ENCODE measurements at regions not wholly inside any gene's neighbourhood (a gene's known extent, or its start where the extent isn't known, plus 50 kb on each side); places are given as distances from the start of the nearest gene placed in this dataset.

DNA sequence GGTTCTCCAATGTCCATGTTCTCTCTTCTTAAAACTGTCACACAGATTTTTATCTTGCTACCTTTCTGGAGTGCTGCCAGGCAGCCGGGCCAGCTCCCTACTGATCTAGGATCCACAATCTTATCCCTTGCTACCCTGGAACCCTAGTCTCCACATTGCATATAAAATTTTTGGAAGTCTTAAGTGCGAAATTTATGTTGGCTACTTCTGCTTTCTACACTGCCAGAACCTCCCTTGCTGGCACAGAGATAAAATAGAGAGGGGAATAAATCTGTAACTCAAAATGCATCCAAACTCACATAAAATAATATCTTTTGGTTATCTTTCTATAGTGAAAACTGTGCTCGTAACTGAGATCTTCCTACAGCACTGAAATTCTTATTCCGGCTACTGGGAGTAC lies 182.6 kb downstream of the ZPLD1 start:
- ChIA-PET CTCF (no interaction called here), POLR2A (no interaction called here)
- Mint-ChIP-seq H3K27me3 (no peaks in the 10 kb centered on the region), H3K36me3 (ENCODE audit: low read depth) (no peaks in the 10 kb centered on the region), H3K4me1 (no peaks in the 10 kb centered on the region), H3K4me3 (no peak overlapping the region), H3K9me3 (no peaks in the 10 kb centered on the region), H3K27ac (no peak overlapping the region)
- DNase-seq: no peak

DNA sequence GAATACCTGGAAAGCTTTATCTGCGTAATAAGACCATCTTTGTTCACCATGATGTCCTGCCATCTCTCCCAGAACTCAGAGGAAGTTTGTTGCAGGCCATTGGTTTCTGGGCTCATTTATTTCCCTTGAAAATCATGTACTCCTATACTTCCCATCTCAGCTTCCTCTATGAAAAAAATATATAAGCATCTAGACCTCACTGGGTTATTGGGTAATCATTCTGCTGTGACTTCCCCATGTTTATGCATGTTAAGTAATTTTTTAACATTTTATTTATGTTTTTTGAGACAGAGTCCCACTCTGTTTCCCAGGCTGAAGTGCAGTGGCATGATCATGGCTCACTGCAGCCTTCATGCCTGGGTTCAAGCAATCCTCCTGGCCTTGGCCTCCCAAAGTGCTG lies 184.5 kb downstream of the ZPLD1 start:
- no peaks in the 10 kb centered on the region for H3K27me3 Mint-ChIP-seq
- no peak for DNase-seq
- ChIA-PET POLR2A (no interaction called here), CTCF (no interaction called here)
- no peaks in the 10 kb centered on the region for H3K36me3 Mint-ChIP-seq (ENCODE audit: low read depth)
- no peak overlapping the region for H3K27ac Mint-ChIP-seq
- no peaks in the 10 kb centered on the region for H3K4me1 Mint-ChIP-seq
- H3K9me3 Mint-ChIP-seq: no peaks in the 10 kb centered on the region
- H3K4me3 Mint-ChIP-seq: no peak overlapping the region

DNA sequence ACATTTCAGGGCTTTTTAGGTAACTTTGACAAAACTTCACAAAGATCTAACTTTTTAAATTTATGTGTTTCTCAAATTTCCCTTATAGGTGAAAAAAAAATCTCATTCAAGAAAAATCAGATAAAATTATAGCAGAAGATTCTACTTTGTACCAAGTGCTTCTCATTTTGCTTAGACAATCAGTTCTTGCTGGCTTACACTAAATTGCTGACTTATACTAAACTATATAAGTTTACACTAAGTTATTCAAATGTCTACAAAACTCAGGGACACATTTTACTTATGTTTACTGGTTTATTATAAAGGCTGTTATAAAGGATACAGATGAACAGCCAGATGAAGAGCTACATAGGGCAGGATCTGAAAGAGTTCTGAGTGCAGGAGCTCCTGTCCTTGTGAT lies 195.1 kb downstream of the ZPLD1 start:
- Mint-ChIP-seq H3K27ac (no peak overlapping the region), H3K27me3 (no peaks in the 10 kb centered on the region), H3K4me3 (no peak overlapping the region), H3K36me3 (ENCODE audit: low read depth) (no peaks in the 10 kb centered on the region), H3K4me1 (no peaks in the 10 kb centered on the region), H3K9me3 (no peaks in the 10 kb centered on the region)
- no peak for DNase-seq
- POLR2A ChIA-PET: no interaction called here
- CTCF ChIA-PET: no interaction called here

DNA sequence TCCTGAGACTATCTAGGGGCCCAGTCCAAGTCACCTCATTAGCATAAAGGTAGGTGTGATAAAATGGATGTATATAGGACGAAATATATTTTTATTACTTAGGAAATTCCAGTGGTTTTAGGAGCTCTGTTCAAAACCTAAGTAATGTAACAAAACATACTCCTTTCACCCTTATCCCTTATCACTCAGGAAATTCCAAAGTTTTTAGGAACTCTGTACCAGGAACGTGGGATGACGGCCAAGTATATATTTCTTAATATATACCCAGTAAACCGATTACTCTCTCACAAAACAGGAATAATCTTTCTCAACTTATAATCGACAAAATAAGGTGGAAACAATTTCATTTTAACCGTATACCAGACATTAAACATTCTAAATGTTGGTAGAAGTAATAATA lies 195.7 kb downstream of the ZPLD1 start:
- Mint-ChIP-seq H3K36me3 (ENCODE audit: low read depth) (no peaks in the 10 kb centered on the region), H3K4me1 (no peaks in the 10 kb centered on the region), H3K4me3 (no peak overlapping the region), H3K9me3 (no peaks in the 10 kb centered on the region), H3K27ac (no peak overlapping the region), H3K27me3 (no peaks in the 10 kb centered on the region)
- ChIA-PET CTCF (no interaction called here), POLR2A (no interaction called here)
- DNase-seq: no peak

DNA sequence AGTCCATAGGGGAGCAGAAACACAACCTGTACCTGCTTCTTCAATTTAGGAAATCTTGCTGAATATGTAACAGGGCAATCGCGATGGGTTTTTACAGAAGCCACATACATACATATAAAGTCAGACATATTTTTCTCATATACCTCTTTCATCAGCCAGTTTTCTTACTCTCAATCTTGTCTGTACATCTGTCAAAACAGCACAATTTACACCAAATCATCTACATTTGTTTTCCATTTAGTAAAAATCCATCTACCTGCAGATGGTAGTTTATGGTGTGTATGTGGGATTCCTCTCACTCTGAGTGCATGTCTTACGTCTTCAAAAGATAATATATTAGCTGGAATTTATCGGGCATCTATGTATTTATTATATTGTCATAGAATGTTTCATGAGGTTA lies 208.7 kb downstream of the ZPLD1 start:
- H3K27ac Mint-ChIP-seq: no peak overlapping the region
- H3K9me3 Mint-ChIP-seq: no peaks in the 10 kb centered on the region
- H3K4me3 Mint-ChIP-seq: no peak overlapping the region
- no peak for DNase-seq
- no peaks in the 10 kb centered on the region for H3K4me1 Mint-ChIP-seq
- ChIA-PET POLR2A (no interaction called here), CTCF (no interaction called here)
- no peaks in the 10 kb centered on the region for H3K36me3 Mint-ChIP-seq (ENCODE audit: low read depth)
- H3K27me3 Mint-ChIP-seq: no peaks in the 10 kb centered on the region

DNA sequence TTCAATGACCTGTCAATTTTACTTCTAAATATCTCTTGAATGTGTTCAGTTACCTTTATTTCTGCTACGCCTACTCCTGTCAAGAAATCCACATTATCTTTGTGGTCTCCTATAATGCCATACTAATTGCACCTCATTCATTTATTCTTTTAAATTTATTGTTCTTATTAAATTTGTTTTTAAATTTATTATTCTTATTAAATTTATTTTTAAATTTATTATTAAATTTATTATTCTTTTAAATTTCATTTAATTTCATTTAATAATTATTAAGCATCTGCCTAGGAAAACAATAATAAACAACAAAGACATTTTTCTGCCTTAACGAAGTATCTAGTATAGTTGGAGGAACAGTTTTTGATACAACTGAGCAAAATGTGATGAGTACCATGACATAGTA lies 211.7 kb downstream of the ZPLD1 start:
- Mint-ChIP-seq H3K27ac (no peak overlapping the region), H3K36me3 (ENCODE audit: low read depth) (no peaks in the 10 kb centered on the region), H3K27me3 (no peaks in the 10 kb centered on the region), H3K4me3 (no peak overlapping the region), H3K4me1 (no peaks in the 10 kb centered on the region), H3K9me3 (no peaks in the 10 kb centered on the region)
- CTCF ChIA-PET: no interaction called here
- POLR2A ChIA-PET: no interaction called here
- DNase-seq: no peak

DNA sequence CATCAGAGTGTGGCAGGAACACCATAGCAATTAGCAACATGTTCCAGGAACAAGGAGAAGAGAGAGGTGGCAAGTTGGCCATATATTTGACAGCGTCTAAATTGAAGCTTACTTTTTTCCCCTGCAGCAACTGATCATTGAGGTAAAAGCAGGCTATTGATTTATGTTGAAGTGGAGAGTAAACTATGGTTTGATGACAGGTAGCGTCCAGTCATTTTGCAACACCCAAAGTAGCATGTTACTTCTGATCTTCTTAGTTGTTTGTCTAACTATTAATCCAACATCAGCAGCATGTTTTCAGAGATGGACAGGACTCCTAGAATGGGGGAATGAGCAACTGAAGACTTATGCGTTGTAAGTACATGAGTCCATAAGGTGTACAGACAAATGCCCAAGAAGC lies 225.8 kb downstream of the ZPLD1 start:
- Mint-ChIP-seq H3K9me3 (no peaks in the 10 kb centered on the region), H3K27ac (no peak overlapping the region), H3K4me3 (no peak overlapping the region), H3K27me3 (no peaks in the 10 kb centered on the region), H3K36me3 (ENCODE audit: low read depth) (no peaks in the 10 kb centered on the region), H3K4me1 (no peaks in the 10 kb centered on the region)
- ChIA-PET CTCF (no interaction called here), POLR2A (no interaction called here)
- DNase-seq: no peak

DNA sequence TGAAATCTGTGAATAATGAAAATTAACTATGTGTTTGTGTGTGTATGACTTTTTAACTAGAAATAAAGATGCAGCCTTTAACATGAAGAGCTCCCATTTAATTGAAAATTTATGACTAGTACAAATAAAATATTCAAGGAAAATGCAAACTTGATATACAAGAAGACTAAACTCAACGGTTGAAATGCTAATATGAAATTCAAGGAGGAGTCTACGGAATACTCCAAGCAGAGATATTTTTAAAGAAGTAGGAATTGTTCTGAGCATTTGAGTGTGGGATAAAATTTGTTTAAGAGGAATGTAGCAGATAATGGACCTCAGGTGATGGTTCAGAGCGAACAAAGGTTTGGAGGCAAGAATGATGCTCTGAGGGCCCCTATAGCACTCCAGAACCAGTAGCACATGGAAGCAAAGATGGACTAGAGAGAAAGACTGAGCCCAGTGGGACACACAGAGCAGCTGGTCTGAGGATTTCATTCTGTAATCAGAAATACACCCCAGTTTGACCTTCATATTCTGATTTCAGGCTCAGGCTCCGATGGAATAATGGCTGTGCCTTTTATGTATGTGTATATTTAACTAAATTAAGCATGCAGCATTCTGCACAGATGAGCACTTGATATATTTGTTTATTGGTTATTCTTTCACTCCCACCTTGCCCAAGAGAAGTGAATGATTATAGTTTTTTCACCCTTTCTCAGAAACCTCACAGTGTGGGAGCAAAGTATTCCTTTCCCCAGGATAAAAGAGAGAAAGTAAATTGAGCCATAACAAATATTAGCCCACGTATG lies 227.1 kb downstream of the ZPLD1 start:
- Mint-ChIP-seq H3K9me3 (no peaks in the 10 kb centered on the region), H3K27ac (no peak overlapping the region), H3K27me3 (no peaks in the 10 kb centered on the region), H3K4me3 (no peak overlapping the region), H3K4me1 (no peaks in the 10 kb centered on the region), H3K36me3 (ENCODE audit: low read depth) (no peaks in the 10 kb centered on the region)
- ChIA-PET POLR2A (interaction anchor here (0.5 kb wide), 1 partner anchor 12 kb away, joined by 3 read pairs; no protein-coding TSS in a partner anchor), CTCF (no interaction called here)
- no peak for DNase-seq

DNA sequence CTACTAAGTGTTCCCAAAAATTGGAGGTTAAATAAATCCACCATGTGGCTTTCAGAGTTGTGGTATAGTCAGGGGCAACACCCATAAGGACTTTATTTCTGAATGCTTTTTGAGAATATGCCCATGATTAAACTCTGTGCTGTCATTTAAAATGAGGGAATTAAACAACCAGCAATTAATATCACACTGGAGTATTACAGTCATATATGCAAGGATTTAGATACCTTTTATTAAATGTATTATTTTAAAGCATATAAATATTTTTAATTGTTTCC lies 227.6 kb downstream of the ZPLD1 start:
- CTCF ChIA-PET: no interaction called here
- H3K4me3 Mint-ChIP-seq: no peak overlapping the region
- H3K9me3 Mint-ChIP-seq: no peaks in the 10 kb centered on the region
- H3K4me1 Mint-ChIP-seq: no peaks in the 10 kb centered on the region
- no peaks in the 10 kb centered on the region for H3K27me3 Mint-ChIP-seq
- no peak for DNase-seq
- POLR2A ChIA-PET: no interaction called here
- H3K36me3 Mint-ChIP-seq (ENCODE audit: low read depth): no peaks in the 10 kb centered on the region
- H3K27ac Mint-ChIP-seq: no peak overlapping the region

DNA sequence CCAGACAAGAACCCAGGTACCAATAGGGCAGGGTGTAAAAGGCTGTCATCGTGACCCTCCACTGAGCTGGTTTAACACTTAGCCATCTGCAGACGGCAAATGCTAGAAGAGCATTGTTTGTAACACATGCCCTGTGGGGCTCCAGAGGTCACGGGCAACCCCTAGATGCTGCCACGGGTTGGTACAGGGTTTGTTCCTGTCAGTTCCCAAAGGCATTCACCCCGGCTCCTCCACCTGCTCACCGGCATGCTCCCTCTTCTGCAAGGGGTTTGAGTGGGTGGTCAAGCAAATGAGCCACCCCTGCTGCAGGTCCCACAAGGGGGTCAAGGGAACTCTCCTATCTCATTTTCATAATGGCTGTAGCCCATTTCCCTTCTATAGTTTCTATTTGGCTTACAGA lies 229.3 kb downstream of the ZPLD1 start:
- no peaks in the 10 kb centered on the region for H3K36me3 Mint-ChIP-seq (ENCODE audit: low read depth)
- no peak overlapping the region for H3K27ac Mint-ChIP-seq
- CTCF ChIA-PET: no interaction called here
- POLR2A ChIA-PET: no interaction called here
- no peak for DNase-seq
- no peak overlapping the region for H3K4me3 Mint-ChIP-seq
- H3K27me3 Mint-ChIP-seq: no peaks in the 10 kb centered on the region
- no peaks in the 10 kb centered on the region for H3K4me1 Mint-ChIP-seq
- H3K9me3 Mint-ChIP-seq: no peaks in the 10 kb centered on the region

DNA sequence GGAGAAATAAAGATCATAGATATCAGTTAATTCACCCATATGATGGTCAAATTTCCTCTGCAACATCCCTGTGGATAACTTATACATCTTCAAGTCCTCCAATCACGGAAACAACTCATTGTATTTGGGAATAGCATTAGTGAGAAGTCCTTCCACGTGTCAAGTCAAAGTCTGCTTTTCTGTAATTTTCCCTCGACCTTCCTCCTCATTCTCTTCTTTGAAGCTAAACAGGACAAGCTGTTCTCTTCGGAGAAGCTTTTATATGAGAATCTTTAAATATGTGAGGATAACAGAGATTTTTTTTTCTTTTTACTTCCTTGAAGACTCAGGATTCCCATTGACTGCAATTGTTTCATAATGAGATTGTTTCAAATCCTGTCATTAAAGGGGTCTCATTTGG lies 230.4 kb downstream of the ZPLD1 start:
- Mint-ChIP-seq H3K27me3 (no peaks in the 10 kb centered on the region), H3K9me3 (no peaks in the 10 kb centered on the region), H3K4me3 (no peak overlapping the region), H3K27ac (no peak overlapping the region), H3K4me1 (no peaks in the 10 kb centered on the region), H3K36me3 (ENCODE audit: low read depth) (no peaks in the 10 kb centered on the region)
- no peak for DNase-seq
- POLR2A ChIA-PET: no interaction called here
- CTCF ChIA-PET: no interaction called here

DNA sequence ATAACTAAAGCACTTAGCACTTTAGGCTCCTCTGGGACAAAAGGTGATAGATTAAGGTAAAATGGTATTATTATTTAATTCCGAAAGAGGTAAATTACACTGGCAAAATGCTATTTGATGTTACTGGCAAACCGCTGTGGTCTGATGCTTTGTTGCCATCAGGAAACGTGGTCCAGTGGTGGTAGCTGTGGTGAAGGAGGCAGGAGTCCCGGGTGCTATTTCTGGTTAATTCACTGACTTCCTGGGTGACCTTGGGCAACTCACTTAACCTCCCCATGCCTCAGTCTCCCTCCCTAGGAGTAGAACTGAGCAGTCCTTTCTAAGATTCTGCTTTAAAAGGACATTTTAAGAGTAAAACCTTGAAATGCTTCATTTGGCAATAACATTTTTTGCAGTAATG lies 233.4 kb downstream of the ZPLD1 start:
- Mint-ChIP-seq H3K27ac (no peak overlapping the region), H3K36me3 (ENCODE audit: low read depth) (no peaks in the 10 kb centered on the region), H3K4me3 (no peak overlapping the region), H3K4me1 (no peaks in the 10 kb centered on the region), H3K27me3 (no peaks in the 10 kb centered on the region), H3K9me3 (no peaks in the 10 kb centered on the region)
- DNase-seq: no peak
- ChIA-PET POLR2A (no interaction called here), CTCF (no interaction called here)

DNA sequence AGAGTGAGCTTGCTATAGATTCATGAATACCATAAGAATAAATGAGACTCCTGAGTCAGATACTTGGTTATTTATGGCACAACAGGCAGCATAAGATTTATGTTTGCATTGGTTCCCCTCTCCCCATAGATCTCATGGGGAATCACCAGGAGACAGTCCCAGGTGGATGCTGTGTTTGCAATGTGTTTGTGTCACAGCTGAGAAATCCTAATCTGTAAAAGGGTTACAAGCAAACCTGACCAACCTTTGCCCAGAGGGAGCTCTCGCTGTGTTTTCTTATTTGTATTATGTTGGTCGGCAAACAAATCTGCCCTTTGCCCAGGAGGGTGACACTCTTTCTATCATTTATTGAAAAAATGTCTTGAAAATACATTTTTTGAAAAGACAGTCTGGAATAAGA lies 236.2 kb downstream of the ZPLD1 start:
- Mint-ChIP-seq H3K36me3 (ENCODE audit: low read depth) (no peaks in the 10 kb centered on the region), H3K4me3 (no peak overlapping the region), H3K27ac (no peak overlapping the region), H3K9me3 (no peaks in the 10 kb centered on the region), H3K4me1 (peaks cover 3% of the 10 kb centered on the region), H3K27me3 (peaks cover 2% of the 10 kb centered on the region)
- DNase-seq: no peak
- ChIA-PET POLR2A (no interaction called here), CTCF (no interaction called here)

DNA sequence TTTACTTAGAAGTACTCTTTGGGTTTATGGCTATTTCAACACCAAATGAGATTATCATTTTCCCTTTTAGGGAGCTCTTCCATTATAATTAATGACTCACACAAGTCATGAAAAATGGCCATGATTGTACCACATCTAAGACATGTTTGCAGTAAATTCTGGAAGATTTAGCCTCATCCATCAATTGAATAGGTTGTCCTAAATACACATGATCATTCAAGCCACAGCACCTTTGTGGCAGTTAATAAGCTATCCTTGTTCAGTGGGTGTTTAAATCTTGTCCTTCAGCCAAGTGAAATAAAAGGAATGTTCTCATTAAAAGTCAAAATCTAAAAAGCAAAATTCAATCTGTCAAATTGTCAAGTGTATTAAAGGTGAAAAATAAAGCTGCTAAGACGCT lies 237.5 kb downstream of the ZPLD1 start:
- no peak overlapping the region for H3K27ac Mint-ChIP-seq

More for the DNA sequence above, 237.5 kb downstream of the ZPLD1 start:
- CTCF ChIA-PET: no interaction called here
- POLR2A ChIA-PET: no interaction called here
- H3K4me3 Mint-ChIP-seq: no peak overlapping the region
- peaks cover 3% of the 10 kb centered on the region for H3K4me1 Mint-ChIP-seq
- H3K27me3 Mint-ChIP-seq: peaks cover 2% of the 10 kb centered on the region
- H3K9me3 Mint-ChIP-seq: no peaks in the 10 kb centered on the region
- H3K36me3 Mint-ChIP-seq (ENCODE audit: low read depth): no peaks in the 10 kb centered on the region
- DNase-seq: no peak

All from activated CD4-positive, alpha-beta T cell treated with anti-CD3 and anti-CD28 coated beads, Interleukin-2, amount 10 ng/mL, durations not matched to agents 7 days and 5 days (primary cell).